ENCODE measurements at regions not wholly inside any gene's neighbourhood (a gene's known extent, or its start where the extent isn't known, plus 50 kb on each side); places are given as distances from the start of the nearest gene placed in this dataset.

GRCh38 chr10:107809889-107810288, 645.4 kb upstream of the SORCS1 start:
- H2BK120ac ChIP-seq (replicated peaks; ENCODE audit: low read depth, low read length), result no peak overlapping the region
- H3K79me1 ChIP-seq (ENCODE audit: low read depth, low read length), result no peaks in the 10 kb centered on the region

More at GRCh38 chr10:107809889-107810288, 645.4 kb upstream of the SORCS1 start:
- Histone ChIP-seq H3K4me1 (replicated peaks in 1 of 4; ENCODE audit: control insufficient read depth in 3 of 4, insufficient read depth in 4 of 4, low read length in 3 of 4) (no peaks in the 10 kb centered on the region; a peak in 1 of 7 replicates), H3K9me3 (ENCODE audit: insufficient read depth in 2 of 2, low read depth in 1 of 2, low read length in 1 of 2) (no peaks in the 10 kb centered on the region), H3K4me3 (ENCODE audit: extremely low read depth in 1 of 4, insufficient read depth in 2 of 4, low read depth in 3 of 4, low read length in 4 of 4) (no peak overlapping the region), H4K91ac (replicated peaks; ENCODE audit: insufficient read length, low read length) (no peak overlapping the region), H3K56ac (replicated peaks; ENCODE audit: insufficient read length, low read depth, low read length) (peak overlapping the region; percentile 21), H3K27me3 (replicated peaks in 1 of 4; ENCODE audit: control insufficient read depth in 3 of 4, extremely low read depth in 1 of 4, insufficient read depth in 3 of 4, low read length in 3 of 4) (no peaks in the 10 kb centered on the region), H3K79me2 (ENCODE audit: control insufficient read depth in 1 of 2, insufficient read depth in 2 of 2, low read length in 2 of 2) (no peaks in the 10 kb centered on the region), H2AK5ac (ENCODE audit: low read depth, low read length) (no peak overlapping the region), H3K4me2 (ENCODE audit: insufficient read depth in 1 of 2, low read depth in 2 of 2, low read length in 2 of 2) (no peak overlapping the region), H3K9ac (replicated peaks in 1 of 4; ENCODE audit: extremely low read depth in 1 of 4, low read depth in 3 of 4, low read length in 3 of 4) (no peak overlapping the region), H3K23me2 (ENCODE audit: low read depth, low read length) (no peaks in the 10 kb centered on the region; the same call in 1 of the 2 replicates), H3K14ac (ENCODE audit: insufficient read length) (no peak overlapping the region), H3K36me3 (ENCODE audit: control insufficient read depth in 2 of 4, insufficient read depth in 4 of 4, low read length in 3 of 4) (no peaks in the 10 kb centered on the region), H3K4ac (replicated peaks; ENCODE audit: insufficient read length, low read depth, low read length) (no peak overlapping the region), H2BK20ac (ENCODE audit: low read length) (no peak overlapping the region), H4K5ac (ENCODE audit: insufficient read length, low read depth, low read length) (no peak overlapping the region), H2AFZ (ENCODE audit: low read length) (no peak overlapping the region), H2BK12ac (ENCODE audit: low read depth, low read length) (no peak overlapping the region), H3K23ac (ENCODE audit: insufficient read length) (no peak overlapping the region), H3K27ac (ENCODE audit: low read depth, low read length) (no peak overlapping the region), H3K18ac (ENCODE audit: extremely low read depth, low read length) (no peak overlapping the region), H4K20me1 (replicated peaks in 1 of 2; ENCODE audit: control insufficient read depth in 1 of 2, insufficient read depth in 2 of 2, low read length in 2 of 2) (no peaks in the 10 kb centered on the region), H2BK15ac (ENCODE audit: low read length) (no peak overlapping the region), H2BK5ac (ENCODE audit: low read depth, low read length) (no peak overlapping the region), H4K8ac (ENCODE audit: extremely low read depth, insufficient read depth, low read length) (no peak overlapping the region)
- 89% methylated on average over 2 of the region's 2 CpGs; no CpG with 5 or more reads in 1 of the 2 experiments for WGBS, 2 experiments (ENCODE audit: extremely low coverage in 1 of 2, insufficient coverage in 1 of 2, insufficient read length in 1 of 2, insufficient replicate concordance in 2 of 2, low coverage in 1 of 2, low lambda C conversion rate in 2 of 2, missing lambda C conversion rate in 1 of 2)
- no peak for FAIRE-seq
- no peak for DNase-seq (ENCODE audit: low read depth in 1 of 2, low spot score in 2 of 2)
- ChIA-PET CTCF (ENCODE audit: partially characterized antibody) (interaction anchor here (0.7 kb wide), 1 partner anchor 460 kb away, joined by 3 read pairs; no protein-coding TSS in a partner anchor), POLR2A (ENCODE audit: partially characterized antibody) (no interaction called here)
- TF ChIP-seq POLR2A (IDR thresholded peaks at IDR 0.05; ENCODE audit: control extremely low read depth in 1 of 2, low read depth in 2 of 2, low read length in 2 of 2) (no peak), TAF1 (IDR thresholded peaks at IDR 0.05; ENCODE audit: low read depth, low read length) (no peak), HDAC2 (IDR thresholded peaks at IDR 0.05; ENCODE audit: borderline replicate concordance in 1 of 2, low read depth in 2 of 2, low read length in 2 of 2) (no peak), RNF2 (IDR thresholded peaks at IDR 0.05; ENCODE audit: borderline replicate concordance, low read depth, low read length, missing control alignments, poor library complexity, severe bottlenecking) (no peak), NRF1 (IDR thresholded peaks at IDR 0.05; ENCODE audit: low read depth, low read length) (no peak), CREB1 (IDR thresholded peaks at IDR 0.05) (no peak), HDAC6 (IDR thresholded peaks at IDR 0.05; ENCODE audit: low read depth, low read length) (no peak)
